Glomerular visceral epithelial cell (primary cell): ENCODE measurements at regions not wholly inside any gene's neighbourhood (a gene's known extent, or its start where the extent isn't known, plus 50 kb on each side); places are given as distances from the start of the nearest gene placed in this dataset.
"Not testable (repeated sequence)": the region's sequence is repeated elsewhere in the genome, so short reads cannot be mapped to it uniquely, and the experiment has no call there.

Source experiments
- DNase-seq: peaks from one replicate; pipeline ENCODE4 v3.0.0-alpha.2; 2016; ENCODE audit errors: extremely low spot score

- DNase-seq: no peak
Measured at GRCh38 chr6:19536838-19537237, 300.3 kb upstream of the ID4 start.

- no peak for DNase-seq
Measured at GRCh38 chr6:19538096-19538495, 299.1 kb upstream of the ID4 start.

GRCh38 chr6:19547507-19547906 is 289.7 kb upstream of the ID4 start:
- DNase-seq: no peak

- DNase-seq: no peak
Measured at GRCh38 chr6:19549109-19549508, 288.1 kb upstream of the ID4 start.

DNA sequence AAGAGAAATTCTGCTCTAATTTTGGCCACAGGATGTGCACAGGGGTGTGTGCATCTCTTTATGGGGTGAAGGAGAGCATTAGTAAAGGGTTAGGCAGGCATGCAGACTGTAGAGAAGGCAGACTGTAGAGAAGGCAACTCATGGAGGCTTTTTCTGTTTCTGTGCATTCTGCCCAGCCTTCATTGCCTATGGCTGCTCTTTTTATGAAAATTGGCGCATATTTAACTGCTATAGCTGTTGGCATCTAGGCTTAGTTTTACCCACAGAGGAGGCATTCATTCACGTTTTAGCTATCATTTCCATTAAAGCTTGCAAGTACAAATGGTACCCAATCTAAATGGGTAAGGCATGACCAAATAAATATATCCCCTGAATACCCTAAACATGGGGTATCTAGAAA is 286.8 kb upstream of the ID4 start:
- DNase-seq: no peak

DNA sequence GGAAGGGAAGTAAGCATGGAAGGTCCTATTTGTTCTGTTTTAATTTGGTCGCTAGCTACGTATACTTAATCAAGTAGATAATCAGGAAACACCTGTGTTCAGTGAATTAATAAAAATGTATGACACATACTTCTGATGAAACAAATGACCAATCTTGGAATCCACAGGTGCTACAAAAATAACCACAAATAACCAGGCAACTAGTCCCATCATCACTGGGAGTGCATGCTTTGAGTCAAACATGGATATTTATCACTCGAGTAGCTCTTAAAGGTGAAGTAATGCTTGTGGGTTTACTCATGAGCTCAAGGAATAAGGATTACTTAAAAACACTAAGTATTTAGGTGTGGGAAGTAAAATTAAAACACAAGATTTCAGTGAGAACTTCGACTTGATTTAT is 285.6 kb upstream of the ID4 start:
- DNase-seq: no peak

DNA sequence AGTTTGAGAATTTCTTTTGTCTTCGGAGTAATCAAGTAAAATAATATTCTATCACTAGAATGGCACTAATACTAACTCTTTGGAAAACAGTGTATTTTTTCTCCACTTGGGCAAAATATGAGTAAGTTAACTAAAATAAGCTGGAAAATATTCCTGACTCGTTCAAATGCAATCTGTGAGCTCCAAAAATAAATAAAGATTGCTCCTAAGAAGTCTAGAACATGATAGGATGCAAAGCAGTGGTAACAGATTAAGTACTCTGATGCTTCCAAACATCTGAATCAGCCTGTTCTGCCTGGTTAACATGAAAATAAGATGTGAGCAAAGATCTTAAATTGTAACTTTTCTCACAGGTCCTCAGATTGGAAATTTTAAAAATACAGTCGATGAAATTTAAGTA is 285.1 kb upstream of the ID4 start:
- DNase-seq: no peak

DNA sequence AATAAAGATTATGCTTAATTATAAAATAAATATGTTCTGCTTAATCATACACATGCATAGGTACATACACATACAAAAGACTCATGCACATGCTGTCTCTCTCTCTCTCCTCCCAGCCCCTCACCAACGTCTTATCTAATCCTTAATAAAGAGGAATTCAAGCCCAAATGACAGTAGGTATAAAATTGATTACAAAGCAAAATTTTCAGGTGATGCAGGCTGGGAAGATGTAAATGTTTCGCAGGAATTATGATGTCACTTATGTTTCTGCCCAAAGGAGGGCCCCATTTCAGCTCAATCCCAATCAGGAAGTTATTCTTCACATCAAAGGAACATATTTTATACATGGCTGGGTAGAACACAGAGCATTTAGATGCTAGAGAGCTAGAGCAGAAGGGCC is 284.6 kb upstream of the ID4 start:
- DNase-seq: no peak

- DNase-seq: no peak
Measured at GRCh38 chr6:19554356-19555225, 282.6 kb upstream of the ID4 start.

GRCh38 chr6:19557191-19557590 is 280.0 kb upstream of the ID4 start:
- DNase-seq: no peak

GRCh38 chr6:19558201-19558600 is 279.0 kb upstream of the ID4 start:
- DNase-seq: no peak

GRCh38 chr6:19558934-19559333 is 278.2 kb upstream of the ID4 start:
- no peak for DNase-seq

GRCh38 chr6:19562468-19562867 is 274.7 kb upstream of the ID4 start:
- no peak for DNase-seq

DNA sequence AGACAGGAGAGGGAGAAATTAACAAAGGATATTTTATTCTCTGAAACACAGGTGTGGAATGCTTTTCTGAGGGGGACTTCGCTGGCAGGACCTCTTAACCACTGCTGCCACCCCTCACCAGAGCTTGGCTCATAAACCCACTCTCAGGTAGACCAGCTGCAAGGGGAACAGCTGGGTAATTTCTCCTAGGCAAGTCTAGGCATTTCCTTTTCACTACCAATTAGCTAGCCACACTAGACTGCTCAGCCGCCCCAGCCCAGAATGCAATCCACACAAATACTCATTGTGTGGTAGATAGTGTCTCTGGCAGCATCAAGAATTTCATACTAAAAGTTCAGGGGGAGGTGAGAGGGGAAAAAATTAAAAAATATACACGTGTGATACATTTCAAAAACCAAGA is 267.6 kb upstream of the ID4 start:
- DNase-seq: no peak

GRCh38 chr6:19571176-19571575 is 266.0 kb upstream of the ID4 start:
- DNase-seq: no peak

DNA sequence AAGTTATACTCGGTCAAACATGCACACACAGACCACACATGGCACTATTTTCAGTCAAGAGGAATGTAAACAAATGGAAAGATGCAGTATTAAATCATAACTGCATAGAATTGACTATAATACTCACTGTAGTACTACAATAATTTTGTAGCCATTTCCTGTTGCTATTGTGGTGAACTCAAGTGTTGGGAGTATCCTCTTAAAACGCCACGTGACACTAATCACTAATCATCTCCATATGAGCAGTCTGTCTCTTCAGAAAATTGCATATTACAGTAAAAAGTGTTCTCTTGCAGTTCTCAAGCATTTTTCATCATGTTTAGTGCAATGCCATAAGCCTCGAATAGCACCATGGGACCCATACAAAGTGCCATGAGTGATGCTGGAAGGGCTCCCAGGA is 258.7 kb upstream of the ID4 start:
- no peak for DNase-seq

- DNase-seq: not testable (repeated sequence)
Measured at GRCh38 chr6:19584207-19584606, 253.0 kb upstream of the ID4 start.

DNA sequence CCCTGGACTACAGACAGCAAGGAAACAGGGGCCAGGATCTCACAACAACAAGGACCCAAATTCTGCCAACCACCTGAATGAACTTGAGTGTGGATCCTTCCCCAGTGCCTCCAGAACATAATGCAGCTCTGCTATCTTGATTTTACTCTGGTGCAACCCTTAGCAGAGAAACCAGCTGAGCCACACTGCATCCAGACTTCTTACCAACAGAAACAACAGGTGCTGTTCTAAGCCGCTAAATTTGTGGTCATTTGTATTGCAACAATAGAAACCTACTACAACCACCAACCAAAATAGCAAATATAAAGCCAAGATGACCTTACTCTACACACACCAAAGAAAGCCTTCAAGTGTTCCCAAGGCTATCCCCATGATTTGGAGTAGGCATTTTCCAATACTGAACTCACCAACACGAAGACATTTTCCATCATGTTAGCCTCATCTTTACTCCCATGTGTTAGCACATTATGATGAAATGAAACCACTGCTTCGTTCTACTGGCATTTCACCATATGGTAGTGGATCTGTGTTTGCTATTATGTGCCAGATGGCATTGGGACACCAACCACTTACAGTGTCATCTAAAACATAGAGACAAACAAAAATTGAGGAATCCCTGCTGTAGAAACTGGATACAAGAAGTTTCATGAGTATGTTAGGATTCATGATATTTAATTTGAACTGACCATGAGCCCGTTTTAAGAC is 249.8 kb upstream of the ID4 start:
- no peak for DNase-seq

GRCh38 chr6:19590501-19591131 is 246.6 kb upstream of the ID4 start:
- DNase-seq: no peak

- no peak for DNase-seq
Measured at GRCh38 chr6:19597809-19598320, 239.3 kb upstream of the ID4 start.

GRCh38 chr6:19599796-19600464 is 237.2 kb upstream of the ID4 start:
- DNase-seq: no peak

GRCh38 chr6:19602434-19603013 is 234.6 kb upstream of the ID4 start:
- DNase-seq: no peak
